GM19455 (cell line): ENCODE measurements at regions not wholly inside any gene's neighbourhood (a gene's known extent, or its start where the extent isn't known, plus 50 kb on each side); places are given as distances from the start of the nearest gene placed in this dataset.

Experiments used
- ATAC-seq: cut with Tn5 transposase; IDR thresholded peaks from one replicate; pipeline ENCODE4 v1.9.1; 2021; ENCODE audit not compliant: unreplicated experiment

DNA sequence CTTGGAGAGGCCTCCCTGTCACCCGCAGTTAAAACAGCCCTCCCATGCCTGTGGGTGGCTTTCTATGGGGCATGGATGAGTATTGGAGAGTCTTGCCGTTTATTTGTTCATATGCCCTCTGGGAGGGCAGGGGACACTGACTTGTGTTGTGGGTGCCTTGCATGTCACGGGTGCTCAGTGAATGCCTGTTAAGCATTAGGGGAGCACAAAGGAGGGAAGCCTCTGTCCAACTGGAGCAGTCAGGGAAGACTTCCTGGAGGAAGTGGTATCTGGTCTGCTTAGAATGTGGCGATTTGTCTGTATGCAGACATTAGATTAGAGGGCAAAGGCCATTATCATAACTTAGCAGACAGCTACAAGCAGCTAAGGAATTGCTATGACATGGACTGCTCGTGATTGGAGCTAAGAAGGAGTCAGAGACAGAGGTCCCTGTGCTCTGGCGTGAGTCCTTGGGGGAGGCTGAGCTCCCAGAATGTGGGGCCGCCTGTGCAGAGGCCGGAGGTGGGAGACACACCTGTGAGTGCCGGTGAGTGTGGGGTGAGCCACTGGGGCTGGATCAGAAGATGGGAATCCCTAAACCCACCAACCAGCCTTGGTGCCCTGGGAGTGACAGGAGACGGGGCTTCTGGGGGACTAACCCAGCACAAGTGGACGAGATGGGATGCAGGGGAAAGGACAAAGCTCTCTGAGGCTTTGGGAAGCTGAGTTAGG is 286.1 kb downstream of the SEC14L1 start:
- no peak for ATAC-seq

DNA sequence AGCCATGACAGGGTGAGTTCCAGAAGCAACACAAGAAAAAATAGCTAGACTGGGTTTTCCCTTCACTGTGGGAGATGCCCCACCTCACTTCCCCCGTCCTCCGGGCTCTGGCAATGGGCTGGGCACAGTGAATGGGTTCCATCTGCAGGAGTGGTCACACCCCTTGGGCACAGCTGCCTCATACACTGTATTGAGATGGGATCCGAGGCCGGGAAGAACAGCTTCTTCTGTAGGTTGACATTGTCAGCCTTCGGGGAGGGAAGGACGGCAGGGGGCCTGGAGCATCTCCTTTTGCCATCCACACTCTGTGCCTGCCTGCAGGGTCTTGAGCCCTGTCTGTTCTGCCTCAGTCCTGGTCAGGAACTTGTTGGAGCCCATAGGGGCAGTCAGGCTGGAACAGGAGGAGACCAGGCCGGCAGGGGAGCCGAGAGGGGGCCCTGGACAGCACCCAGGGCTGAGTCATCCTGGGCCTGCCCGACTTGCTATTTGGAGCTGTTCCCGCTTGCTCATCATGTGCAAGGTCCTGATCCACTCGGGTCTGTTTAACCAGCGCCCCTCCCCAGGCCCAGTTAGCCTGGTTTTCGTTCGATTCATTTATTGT is 286.7 kb downstream of the SEC14L1 start:
- ATAC-seq, result no peak

DNA sequence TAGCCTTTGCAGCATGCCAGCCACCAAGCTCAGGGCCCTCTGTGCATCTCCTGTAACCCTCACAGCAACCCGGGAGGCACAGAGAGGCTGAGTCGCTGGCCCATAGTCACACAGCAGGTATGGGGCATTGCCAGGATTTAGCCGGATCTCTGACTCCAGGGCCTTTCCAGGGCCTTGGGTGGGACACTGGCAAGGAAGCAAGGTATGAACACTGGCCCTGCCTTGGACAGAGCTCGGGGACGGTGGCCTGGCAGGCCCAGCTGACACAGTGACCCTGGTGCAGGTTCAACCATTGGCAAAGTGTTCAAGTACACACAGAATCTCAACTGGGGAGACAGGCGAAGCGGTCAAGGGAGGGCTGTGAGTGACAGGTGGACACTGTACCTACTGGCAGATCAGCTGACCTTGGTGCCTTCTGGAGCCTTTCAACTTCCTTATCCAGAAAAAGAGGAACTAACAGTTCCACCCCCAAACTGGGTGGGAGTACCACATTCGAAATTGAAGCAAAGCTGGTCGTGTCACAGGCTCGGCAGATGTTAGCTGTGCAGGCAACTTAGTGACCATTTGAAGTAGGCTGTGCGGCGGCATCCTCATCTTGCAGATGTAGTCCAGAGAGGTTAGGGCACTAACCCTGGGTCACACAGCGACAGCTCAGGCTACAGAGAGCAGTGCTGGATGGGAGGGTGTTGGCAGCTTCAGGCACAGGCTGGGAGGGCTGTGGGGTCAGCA is 287.4 kb downstream of the SEC14L1 start:
- no peak for ATAC-seq

DNA sequence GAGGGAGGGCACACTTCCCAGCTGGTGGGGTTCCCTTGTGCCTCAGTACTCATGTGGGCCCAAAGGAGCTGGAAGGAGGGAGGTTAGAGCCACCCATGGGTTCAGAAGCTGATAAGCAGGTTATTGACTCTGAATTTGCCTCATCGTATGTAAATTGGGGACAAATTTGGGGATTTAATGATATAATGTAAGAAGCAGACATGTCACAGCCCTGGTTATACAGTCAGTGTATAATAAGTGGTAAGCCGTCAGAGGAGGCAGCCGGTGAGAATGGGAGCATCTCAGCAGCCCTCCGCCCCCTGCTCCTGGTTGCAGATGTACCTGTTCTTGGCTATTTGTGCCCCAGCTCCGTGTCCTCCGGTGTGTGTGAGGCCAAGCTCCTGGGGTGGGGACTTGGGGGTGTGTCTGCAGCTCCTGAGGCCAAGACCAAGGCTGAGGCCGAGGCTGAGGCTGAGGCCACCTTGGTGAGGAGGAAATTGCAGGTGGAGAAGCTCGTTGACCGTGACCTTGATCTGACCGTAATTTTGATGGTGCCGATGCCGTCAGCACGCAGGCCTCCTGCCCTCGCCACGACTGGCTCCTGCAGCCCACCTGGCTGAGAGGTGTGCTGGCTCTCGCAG is 288.1 kb downstream of the SEC14L1 start:
- ATAC-seq, result no peak

DNA sequence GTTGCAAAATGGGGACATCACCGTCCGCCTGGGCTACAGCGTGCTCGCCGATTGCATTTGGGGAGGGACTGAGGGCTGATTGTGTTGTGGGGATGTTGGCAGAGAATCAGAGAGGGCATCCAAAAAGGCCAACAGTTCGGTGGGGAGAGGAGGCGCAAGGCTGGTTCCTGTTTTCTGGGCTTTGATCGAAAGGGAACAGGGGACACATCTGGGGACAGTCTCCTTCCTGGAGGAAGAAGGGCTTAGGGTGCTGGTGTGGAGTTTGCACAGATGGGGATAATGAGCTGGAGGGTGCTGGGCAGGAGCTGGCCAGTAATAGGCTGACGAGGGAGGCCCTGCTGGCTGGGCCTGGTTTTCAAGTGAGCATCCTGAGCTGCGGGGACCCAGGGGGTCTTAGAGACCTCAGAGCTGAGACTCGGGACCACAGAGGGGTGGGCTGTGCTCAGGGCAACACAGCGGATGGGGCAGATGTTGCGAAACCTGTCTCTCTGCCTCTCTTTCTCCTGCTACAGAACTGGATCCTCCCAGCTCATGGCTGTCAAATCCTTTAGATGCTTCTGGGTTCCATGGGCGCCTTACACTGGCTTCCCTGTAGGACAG is 288.7 kb downstream of the SEC14L1 start:
- ATAC-seq, result no peak

DNA sequence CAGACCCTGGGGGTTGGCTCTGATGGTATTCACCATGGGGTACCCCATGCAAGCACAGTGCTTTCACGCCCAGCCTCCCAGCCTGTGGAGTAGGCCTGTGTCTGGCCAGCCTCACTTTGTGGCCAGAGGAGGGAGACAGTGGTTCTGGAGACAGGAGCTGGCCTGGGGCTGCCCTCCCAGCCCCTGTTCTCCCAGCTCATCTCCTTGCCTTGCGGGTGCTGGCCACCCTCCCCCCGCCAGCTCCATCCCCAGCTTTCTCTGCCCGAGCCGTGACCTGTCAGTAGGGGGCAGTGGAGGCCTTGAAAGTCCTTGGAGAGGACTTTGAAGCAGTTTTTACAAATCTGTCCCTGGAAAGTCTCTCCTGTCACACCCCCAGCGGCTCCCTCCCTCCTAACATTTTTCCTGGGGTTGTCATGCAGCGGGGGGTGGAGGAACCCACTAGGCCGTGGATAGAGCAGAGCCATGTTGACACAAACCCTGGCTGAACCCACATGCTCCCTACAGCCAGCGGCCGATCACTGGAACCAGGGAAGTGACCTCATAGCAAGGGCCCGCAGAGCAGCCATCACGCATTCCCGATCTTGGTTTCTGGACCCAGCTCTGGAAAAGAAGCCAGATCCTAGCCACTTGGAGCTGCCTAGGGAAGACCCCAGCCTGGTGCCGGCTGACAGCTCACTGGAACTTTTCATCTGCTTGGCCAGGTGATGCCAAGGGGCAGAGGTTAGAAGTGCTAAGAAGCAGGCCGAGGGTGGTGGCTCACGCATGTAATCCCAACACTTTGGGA is 289.4 kb downstream of the SEC14L1 start:
- no peak for ATAC-seq

DNA sequence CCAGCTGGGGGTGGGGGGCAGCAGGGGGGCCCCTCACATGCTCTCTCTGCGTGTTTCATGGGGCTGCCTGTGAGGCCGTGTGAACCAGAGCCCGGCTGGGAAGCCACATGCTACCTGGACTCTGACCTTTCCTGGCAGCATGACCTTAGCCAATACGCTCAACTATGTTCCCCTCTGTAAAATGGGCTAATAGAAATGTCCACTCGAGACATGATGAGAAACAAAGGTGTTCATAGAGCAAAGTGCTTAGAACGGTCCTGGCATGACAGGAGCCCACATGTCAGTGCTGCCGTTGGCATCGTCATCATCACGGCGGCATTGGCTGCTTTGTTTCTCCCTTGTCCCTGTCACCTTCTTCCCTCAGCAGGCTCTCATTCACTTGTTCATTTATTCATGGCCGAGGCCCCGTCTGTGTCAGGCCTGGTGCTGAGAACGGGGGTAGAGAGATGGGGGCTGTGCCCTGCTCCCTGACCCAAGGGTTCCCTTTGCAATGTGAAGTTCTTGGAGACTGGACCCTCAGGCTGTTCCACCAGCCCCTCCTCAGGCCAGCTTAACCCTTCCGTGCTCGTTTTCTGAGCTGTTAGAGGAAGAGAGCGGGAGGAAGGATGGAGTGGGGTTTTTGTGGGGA is 291.4 kb downstream of the SEC14L1 start:
- no peak for ATAC-seq

DNA sequence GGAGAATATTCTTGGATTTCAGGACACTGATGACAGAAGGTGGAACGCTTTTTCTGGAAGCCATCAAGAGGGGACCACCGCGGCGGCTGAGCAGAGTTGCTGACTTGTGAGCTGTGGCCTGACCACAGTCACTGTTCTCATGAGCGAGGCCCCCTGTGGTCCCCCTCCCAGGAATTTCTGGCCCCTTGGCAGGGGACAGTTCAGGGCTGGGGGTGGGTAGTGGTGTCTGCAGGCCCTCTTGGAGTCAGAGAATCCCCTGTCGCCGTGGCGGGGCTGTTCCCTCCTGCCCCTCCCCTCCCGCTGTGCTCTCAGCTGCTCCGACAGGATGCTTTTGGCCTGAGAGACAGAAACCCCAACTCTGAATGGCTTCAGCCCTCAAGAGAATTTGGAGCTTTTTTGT is 292.0 kb downstream of the SEC14L1 start:
- ATAC-seq, result no peak

DNA sequence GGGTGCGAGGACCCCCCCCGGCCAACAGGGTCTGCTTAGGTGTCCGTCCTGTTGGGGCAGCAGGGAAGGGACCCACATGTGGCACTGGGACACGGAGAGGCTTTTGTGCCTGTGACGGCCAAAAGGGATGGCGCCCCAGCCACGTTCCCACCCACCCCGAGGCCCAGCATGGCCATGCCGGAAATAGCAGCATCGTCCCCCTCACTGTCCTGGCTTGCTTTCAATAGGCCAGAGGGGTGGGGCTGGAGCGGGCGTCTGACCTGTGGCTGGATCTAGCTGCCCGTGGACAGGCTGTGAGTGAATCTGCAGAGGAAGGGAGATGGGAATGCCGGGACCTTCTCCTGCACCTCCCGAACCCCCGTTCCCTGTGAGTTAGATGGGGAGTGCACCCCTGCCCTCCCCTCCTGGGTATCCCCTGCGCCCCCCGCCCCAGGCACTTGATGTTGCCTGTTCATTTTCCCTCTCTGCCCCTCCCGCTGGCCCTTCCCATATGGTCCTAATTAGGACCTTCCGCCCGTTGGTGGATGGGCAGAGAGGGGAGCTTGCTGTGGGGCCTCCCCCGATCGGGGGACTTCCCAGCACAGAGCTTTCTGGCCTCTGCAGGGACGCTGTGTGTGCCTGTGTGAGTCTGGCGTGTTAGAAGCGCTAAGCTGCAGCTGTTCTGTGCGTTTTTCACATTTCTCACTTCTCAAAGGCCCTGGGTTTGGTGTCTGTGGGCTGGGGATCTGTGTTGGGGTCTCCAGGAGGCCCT is 292.8 kb downstream of the SEC14L1 start:
- ATAC-seq, result no peak

DNA sequence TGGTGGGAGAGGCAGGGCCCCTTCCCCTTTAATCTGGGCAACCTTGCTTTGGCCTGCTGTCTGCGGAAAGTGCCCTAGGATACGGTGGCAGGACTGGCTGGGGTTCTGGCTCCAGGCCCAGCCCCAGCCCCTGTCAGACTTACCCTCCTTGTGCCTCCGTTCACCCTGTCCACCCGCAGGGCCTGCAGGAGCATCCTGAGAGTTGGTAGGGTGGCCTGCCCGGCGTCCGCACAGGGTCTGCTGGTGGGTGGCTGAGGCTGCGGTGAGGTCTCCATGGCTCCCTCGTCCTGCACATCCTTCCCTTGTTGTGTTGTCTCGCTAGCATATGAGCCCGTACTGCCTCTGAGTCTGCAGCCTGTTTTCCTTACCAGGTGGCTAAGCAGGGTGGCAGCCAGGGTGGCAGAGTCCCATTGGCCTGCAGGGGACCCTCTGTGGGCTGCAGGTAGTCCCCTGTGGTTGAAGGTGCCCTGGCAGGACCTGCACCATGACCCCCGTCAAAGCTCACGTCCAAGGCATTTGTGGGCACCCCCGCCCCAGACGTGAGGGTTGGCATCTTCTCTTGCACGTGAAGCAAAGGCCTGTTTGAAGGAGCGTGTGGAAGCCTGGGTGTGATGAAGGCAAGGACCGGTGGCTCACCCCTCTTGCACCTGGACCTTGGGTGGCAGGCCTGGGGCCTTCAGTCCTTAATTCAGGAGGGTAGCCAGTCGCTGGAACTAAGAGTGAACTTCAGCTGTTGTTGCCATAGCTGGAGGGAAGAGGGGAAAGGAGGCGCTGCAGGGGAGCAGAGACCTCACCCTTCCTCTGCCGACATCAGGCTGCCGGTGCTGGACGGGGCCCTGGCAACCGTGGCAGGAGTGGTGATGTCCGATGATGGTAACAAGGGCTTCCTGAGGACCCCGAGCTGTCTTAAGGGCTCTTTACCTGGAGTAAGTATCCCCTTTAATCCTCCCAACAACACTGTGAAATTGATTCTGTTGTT is 293.7 kb downstream of the SEC14L1 start:
- no peak for ATAC-seq

DNA sequence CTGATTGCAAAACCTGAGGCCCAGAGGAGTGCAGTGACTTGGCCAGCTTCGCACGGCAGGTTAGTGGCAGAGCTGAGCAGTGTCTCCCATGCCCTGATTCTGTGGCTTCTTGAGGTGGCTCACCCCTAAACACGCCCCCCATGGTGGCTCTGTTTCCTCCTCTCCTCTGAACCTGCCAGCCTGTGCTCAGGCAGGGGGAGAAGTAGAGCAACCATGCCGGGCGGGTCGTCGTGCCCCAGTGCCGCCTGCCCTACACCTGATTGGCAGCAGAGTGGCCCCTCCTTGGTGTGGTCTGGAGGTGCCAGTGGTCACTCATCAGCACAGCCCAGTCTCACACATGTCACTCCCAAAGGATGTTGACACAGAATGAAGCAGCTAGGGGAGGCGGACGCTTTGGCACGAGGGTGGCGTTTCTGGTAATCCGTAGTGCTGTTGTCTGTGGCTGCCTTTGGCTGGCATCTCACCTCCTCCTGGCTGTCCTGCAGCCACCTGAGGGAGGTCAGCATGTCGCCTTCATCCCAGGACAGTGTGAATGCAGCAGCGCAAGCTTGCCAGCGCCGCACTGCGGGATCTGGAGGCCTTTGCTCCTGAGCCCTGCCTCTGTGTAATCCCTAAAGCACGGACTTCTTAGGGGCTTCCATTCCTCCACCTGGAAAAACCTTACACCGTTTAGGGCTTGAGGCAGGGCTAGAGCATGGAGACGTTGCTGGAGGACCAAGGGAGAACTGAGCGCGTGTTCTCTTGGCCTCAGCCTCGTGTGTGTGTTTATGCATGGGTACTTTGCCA is 294.7 kb downstream of the SEC14L1 start:
- no peak for ATAC-seq

DNA sequence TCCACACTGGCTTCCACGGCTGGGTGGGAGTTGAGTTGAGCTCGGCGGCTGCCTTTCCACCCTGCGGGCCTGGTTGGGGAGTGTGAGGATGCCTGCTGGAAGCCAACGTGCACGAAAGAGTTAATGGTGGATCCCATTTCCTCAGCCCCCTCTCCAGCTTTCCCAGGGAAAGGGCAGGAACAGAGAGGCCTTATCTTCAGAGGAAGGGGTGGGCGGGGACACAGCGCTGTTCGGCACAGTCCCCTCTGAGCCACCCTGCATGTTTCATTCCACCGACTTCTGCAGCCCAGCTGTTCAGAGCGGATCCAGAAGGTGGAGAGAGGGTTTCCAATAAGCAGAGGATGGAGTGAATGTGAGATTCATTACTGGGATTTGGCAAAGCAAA is 295.3 kb downstream of the SEC14L1 start:
- ATAC-seq, result no peak

DNA sequence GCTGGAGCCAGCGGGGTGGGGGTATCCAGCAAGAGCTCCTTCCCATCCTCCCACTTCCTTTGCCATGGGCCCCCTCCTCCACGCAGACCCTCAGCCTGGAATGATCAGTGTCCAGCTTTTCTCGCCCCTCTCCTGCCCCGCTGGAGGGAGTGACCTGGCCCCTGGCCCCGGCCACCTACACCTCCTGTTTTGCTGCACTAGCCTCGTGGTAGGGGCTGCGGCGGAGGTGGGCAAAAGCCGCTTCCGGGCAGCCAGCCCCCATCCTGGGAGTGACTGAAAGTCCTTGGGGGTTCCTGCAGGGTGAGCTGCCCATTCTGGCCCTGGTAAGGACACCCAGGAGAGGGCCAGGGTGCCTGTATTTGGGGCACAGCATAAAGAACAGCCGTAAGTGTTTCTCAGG is 295.7 kb downstream of the SEC14L1 start:
- no peak for ATAC-seq

DNA sequence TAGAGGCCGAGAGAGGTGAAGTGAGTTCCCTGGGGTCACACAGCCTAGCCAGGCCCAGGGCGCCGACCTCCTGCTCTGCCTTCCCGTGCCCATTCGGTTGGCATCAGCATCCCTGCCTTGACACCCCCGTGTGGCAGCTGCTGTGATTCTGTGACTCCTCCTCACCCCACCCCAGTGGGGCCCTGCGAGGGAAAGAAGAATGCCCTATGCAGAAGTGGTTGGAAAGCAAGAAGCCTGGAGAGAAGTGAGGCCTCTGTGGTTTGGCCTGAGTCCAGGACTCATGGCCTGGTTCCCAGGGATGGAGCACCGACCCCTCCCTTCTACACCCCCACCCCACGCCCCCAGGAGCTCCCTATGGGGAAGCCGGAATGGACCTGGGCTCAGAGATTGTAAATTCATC is 296.2 kb downstream of the SEC14L1 start:
- no peak for ATAC-seq

DNA sequence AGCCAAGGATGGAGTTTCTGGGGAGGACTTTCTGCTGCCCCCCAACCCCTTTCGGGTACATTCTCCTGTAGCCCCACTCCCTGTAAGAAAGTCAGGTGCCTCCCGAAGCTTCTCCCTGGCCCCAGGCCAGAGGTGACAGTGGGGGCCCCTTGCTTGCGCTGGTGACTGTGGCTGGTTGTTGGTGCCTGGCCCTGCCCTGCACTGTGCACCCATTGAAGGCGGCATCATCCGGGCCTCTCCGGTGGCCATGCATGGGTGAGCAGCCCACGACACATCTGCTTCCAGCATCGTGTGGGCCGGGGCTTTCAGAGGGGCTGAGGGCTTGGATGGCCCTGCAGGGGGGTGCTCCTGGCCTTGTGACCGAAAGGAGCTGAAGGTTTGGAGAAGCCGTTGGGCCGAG is 297.0 kb downstream of the SEC14L1 start:
- ATAC-seq, result no peak

DNA sequence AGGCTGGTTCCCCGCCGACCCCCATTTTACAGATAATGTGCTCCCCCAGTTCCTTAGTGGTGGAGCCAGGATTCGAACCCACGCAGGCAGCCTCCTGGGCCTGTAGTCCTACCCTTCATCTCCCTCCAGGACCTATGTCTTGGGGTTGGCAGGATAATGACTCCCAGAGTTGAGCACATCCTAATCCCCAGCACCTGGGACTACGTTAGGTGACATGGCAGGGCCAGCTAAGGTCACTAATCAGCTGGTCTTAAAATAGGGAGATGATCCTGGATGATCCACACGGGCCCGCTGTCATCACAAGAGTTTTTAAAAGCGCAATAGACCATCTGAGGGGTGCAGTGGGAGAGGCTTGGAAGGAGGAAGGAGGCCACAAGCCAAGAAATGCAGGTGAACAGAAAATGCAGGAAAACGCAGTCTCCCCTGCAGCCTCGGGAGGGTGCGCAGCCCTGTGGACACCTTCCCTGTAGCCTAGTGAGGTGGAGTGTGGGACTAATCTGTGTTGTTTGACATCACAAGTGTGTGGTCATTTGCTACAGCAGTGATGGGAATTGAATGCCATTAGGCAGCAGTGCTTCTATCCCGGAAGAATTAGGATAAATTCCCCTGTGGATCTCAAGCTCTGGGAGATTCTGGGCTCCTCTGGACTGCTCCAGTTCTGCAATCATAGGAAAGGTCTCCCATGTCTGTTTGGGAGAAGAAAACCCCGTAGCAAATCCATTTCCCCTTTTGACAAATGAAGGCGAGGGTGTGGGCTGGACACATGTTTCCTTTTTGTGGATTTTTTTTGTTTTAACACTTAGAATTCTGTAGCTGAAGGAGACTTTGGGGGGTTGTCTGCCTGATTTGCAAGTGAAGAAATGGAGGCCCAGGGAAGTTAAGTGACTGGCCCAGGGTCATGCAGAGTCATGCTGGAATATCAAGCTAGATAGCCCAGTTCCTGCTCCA is 297.7 kb downstream of the SEC14L1 start:
- ATAC-seq, result no peak
